ENCODE measurements at regions not wholly inside any gene's neighbourhood (a gene's known extent, or its start where the extent isn't known, plus 50 kb on each side); places are given as distances from the start of the nearest gene placed in this dataset.

- Histone ChIP-seq H3K4me1 (ENCODE audit: control insufficient read depth in 1 of 2, insufficient read depth in 2 of 2, low read length in 2 of 2) (no peaks in the 10 kb centered on the region), H3K4me3 (ENCODE audit: low read depth in 1 of 2, low read length in 2 of 2) (no peak overlapping the region), H3K36me3 (ENCODE audit: control insufficient read depth in 1 of 2, insufficient read depth in 2 of 2, low read length in 2 of 2) (no peaks in the 10 kb centered on the region), H3K27ac (ENCODE audit: low read length) (no peak overlapping the region), H3K9me3 (ENCODE audit: control insufficient read depth in 1 of 2, low read length in 2 of 2) (no peaks in the 10 kb centered on the region), H3K27me3 (ENCODE audit: low read depth, low read length) (no peaks in the 10 kb centered on the region)
Measured at GRCh38 chr3:150300388-150300787, 107.7 kb upstream of the TSC22D2 start.

GRCh38 chr3:150299201-150299600 is 108.9 kb upstream of the TSC22D2 start:
- no peak overlapping the region for H3K4me3 ChIP-seq (ENCODE audit: low read depth in 1 of 2, low read length in 2 of 2)
- H3K9me3 ChIP-seq (ENCODE audit: control insufficient read depth in 1 of 2, low read length in 2 of 2): no peaks in the 10 kb centered on the region
- H3K36me3 ChIP-seq (ENCODE audit: control insufficient read depth in 1 of 2, insufficient read depth in 2 of 2, low read length in 2 of 2): no peaks in the 10 kb centered on the region
- no peak overlapping the region for H3K27ac ChIP-seq (ENCODE audit: low read length)
- H3K4me1 ChIP-seq (ENCODE audit: control insufficient read depth in 1 of 2, insufficient read depth in 2 of 2, low read length in 2 of 2): no peaks in the 10 kb centered on the region
- H3K27me3 ChIP-seq (ENCODE audit: low read depth, low read length): no peaks in the 10 kb centered on the region

GRCh38 chr3:150296966-150297365 is 111.1 kb upstream of the TSC22D2 start:
- no peaks in the 10 kb centered on the region for H3K4me1 ChIP-seq (ENCODE audit: control insufficient read depth in 1 of 2, insufficient read depth in 2 of 2, low read length in 2 of 2)
- no peak overlapping the region for H3K4me3 ChIP-seq (ENCODE audit: low read depth in 1 of 2, low read length in 2 of 2)
- H3K27ac ChIP-seq (ENCODE audit: low read length): no peak overlapping the region
- no peaks in the 10 kb centered on the region for H3K36me3 ChIP-seq (ENCODE audit: control insufficient read depth in 1 of 2, insufficient read depth in 2 of 2, low read length in 2 of 2)
- no peaks in the 10 kb centered on the region for H3K9me3 ChIP-seq (ENCODE audit: control insufficient read depth in 1 of 2, low read length in 2 of 2)
- no peaks in the 10 kb centered on the region for H3K27me3 ChIP-seq (ENCODE audit: low read depth, low read length)

DNA sequence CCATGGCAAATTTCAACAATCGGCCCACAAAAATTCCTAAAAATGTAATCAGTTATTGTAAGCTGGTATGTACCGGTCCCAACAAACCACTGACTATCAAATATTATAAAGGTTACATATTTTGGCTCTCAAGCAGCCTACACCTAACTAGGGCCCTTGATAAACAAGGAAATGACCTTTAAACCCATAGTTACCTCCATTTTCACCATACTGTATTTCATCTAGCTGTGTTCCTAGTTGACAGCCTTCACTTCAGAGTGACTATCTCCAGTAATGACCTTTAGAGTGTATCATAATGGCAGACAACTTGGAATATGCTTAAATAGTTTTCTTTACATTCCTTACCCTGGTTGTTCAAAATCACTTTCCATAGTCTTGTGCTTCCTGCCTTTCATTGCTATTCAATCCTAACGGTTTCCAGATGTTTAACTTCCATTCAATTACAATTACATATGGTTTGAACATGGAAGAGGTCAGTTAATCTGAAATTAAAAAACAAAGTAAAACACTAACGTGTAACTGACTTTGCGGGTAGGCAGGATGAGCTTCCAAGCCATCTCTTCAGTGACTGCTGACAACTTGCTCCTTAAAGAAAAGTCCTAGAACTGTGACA is 111.9 kb upstream of the TSC22D2 start:
- no peaks in the 10 kb centered on the region for H3K36me3 ChIP-seq (ENCODE audit: control insufficient read depth in 1 of 2, insufficient read depth in 2 of 2, low read length in 2 of 2)
- no peaks in the 10 kb centered on the region for H3K9me3 ChIP-seq (ENCODE audit: control insufficient read depth in 1 of 2, low read length in 2 of 2)
- no peak overlapping the region for H3K27ac ChIP-seq (ENCODE audit: low read length)
- no peak overlapping the region for H3K4me3 ChIP-seq (ENCODE audit: low read depth in 1 of 2, low read length in 2 of 2)
- H3K4me1 ChIP-seq (ENCODE audit: control insufficient read depth in 1 of 2, insufficient read depth in 2 of 2, low read length in 2 of 2): no peaks in the 10 kb centered on the region
- H3K27me3 ChIP-seq (ENCODE audit: low read depth, low read length): no peaks in the 10 kb centered on the region

DNA sequence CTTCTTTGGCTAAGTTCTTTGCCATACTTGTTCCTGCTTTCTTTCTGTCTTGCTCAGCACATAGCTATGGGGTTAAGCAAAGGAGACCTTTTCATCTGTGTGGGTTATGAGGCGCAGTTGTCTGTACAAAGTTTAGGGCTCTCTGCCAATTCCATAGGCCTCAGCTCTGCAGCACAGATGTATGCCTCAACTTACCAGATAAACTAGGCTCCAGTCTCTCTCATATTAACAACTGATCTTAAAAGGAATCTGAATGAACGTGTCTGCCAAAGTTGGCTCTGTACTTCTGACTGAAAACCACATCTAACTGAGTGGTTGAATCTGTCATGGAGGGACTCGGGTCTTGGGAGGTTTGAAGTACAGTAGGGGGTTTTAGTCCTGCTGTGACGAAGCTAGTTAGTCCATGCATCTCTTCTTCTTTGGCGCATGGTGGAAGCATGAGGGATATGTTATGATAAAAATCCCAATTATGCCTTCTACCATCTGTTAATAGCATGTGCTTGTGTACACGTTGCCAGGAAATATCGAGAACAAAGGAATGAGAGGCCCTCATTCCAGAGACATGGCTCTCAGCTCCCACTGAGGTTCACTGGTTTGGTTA is 114.6 kb upstream of the TSC22D2 start:
- Histone ChIP-seq H3K9me3 (ENCODE audit: control insufficient read depth in 1 of 2, low read length in 2 of 2) (no peaks in the 10 kb centered on the region), H3K4me3 (ENCODE audit: low read depth in 1 of 2, low read length in 2 of 2) (no peak overlapping the region), H3K27me3 (ENCODE audit: low read depth, low read length) (no peaks in the 10 kb centered on the region), H3K4me1 (ENCODE audit: control insufficient read depth in 1 of 2, insufficient read depth in 2 of 2, low read length in 2 of 2) (no peaks in the 10 kb centered on the region), H3K36me3 (ENCODE audit: control insufficient read depth in 1 of 2, insufficient read depth in 2 of 2, low read length in 2 of 2) (no peaks in the 10 kb centered on the region), H3K27ac (ENCODE audit: low read length) (no peak overlapping the region)

- no peaks in the 10 kb centered on the region for H3K27me3 ChIP-seq (ENCODE audit: low read depth, low read length)
- H3K27ac ChIP-seq (ENCODE audit: low read length): no peak overlapping the region
- H3K9me3 ChIP-seq (ENCODE audit: control insufficient read depth in 1 of 2, low read length in 2 of 2): no peaks in the 10 kb centered on the region
- no peaks in the 10 kb centered on the region for H3K36me3 ChIP-seq (ENCODE audit: control insufficient read depth in 1 of 2, insufficient read depth in 2 of 2, low read length in 2 of 2)
- H3K4me1 ChIP-seq (ENCODE audit: control insufficient read depth in 1 of 2, insufficient read depth in 2 of 2, low read length in 2 of 2): no peaks in the 10 kb centered on the region
- no peak overlapping the region for H3K4me3 ChIP-seq (ENCODE audit: low read depth in 1 of 2, low read length in 2 of 2)
Measured at GRCh38 chr3:150292891-150293290, 115.2 kb upstream of the TSC22D2 start.

GRCh38 chr3:150291515-150291914 is 116.6 kb upstream of the TSC22D2 start:
- no peak overlapping the region for H3K4me3 ChIP-seq (ENCODE audit: low read depth in 1 of 2, low read length in 2 of 2)
- no peaks in the 10 kb centered on the region for H3K9me3 ChIP-seq (ENCODE audit: control insufficient read depth in 1 of 2, low read length in 2 of 2)
- H3K4me1 ChIP-seq (ENCODE audit: control insufficient read depth in 1 of 2, insufficient read depth in 2 of 2, low read length in 2 of 2): no peaks in the 10 kb centered on the region
- no peaks in the 10 kb centered on the region for H3K36me3 ChIP-seq (ENCODE audit: control insufficient read depth in 1 of 2, insufficient read depth in 2 of 2, low read length in 2 of 2)
- H3K27me3 ChIP-seq (ENCODE audit: low read depth, low read length): no peaks in the 10 kb centered on the region
- no peak overlapping the region for H3K27ac ChIP-seq (ENCODE audit: low read length)

GRCh38 chr3:150286390-150287147 is 121.5 kb upstream of the TSC22D2 start:
- H3K27me3 ChIP-seq (ENCODE audit: low read depth, low read length): no peaks in the 10 kb centered on the region
- no peak overlapping the region for H3K4me3 ChIP-seq (ENCODE audit: low read depth in 1 of 2, low read length in 2 of 2)
- no peaks in the 10 kb centered on the region for H3K4me1 ChIP-seq (ENCODE audit: control insufficient read depth in 1 of 2, insufficient read depth in 2 of 2, low read length in 2 of 2)
- H3K9me3 ChIP-seq (ENCODE audit: control insufficient read depth in 1 of 2, low read length in 2 of 2): no peaks in the 10 kb centered on the region
- H3K36me3 ChIP-seq (ENCODE audit: control insufficient read depth in 1 of 2, insufficient read depth in 2 of 2, low read length in 2 of 2): no peaks in the 10 kb centered on the region
- no peak overlapping the region for H3K27ac ChIP-seq (ENCODE audit: low read length)

DNA sequence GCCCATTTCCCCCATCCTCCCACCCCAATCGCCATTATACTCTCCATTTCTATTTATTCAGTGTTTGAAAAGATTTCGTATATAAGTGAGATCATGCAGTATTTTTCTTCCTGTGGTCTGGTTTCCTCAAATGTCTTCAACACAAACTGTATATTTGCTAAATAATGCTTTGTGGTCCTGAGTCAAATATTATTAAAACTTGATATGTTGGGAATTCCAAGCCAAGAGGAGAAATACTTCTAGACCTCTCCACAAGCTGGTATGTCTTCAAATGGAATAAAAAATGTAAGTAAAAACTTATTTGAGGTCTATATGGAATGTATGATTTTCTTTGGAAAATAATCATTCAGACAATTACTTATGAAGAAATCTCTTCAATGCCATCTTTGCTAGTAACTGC is 122.5 kb upstream of the TSC22D2 start:
- no peak overlapping the region for H3K27ac ChIP-seq (ENCODE audit: low read length)
- no peaks in the 10 kb centered on the region for H3K4me1 ChIP-seq (ENCODE audit: control insufficient read depth in 1 of 2, insufficient read depth in 2 of 2, low read length in 2 of 2)
- H3K27me3 ChIP-seq (ENCODE audit: low read depth, low read length): no peaks in the 10 kb centered on the region
- H3K9me3 ChIP-seq (ENCODE audit: control insufficient read depth in 1 of 2, low read length in 2 of 2): no peaks in the 10 kb centered on the region
- H3K4me3 ChIP-seq (ENCODE audit: low read depth in 1 of 2, low read length in 2 of 2): no peak overlapping the region
- no peaks in the 10 kb centered on the region for H3K36me3 ChIP-seq (ENCODE audit: control insufficient read depth in 1 of 2, insufficient read depth in 2 of 2, low read length in 2 of 2)

GRCh38 chr3:150278843-150279381 is 129.2 kb upstream of the TSC22D2 start:
- Histone ChIP-seq H3K4me3 (ENCODE audit: low read depth in 1 of 2, low read length in 2 of 2) (no peak overlapping the region), H3K9me3 (ENCODE audit: control insufficient read depth in 1 of 2, low read length in 2 of 2) (no peaks in the 10 kb centered on the region), H3K27me3 (ENCODE audit: low read depth, low read length) (no peaks in the 10 kb centered on the region), H3K36me3 (ENCODE audit: control insufficient read depth in 1 of 2, insufficient read depth in 2 of 2, low read length in 2 of 2) (no peaks in the 10 kb centered on the region), H3K27ac (ENCODE audit: low read length) (peak overlapping the region; percentile 73), H3K4me1 (ENCODE audit: control insufficient read depth in 1 of 2, insufficient read depth in 2 of 2, low read length in 2 of 2) (peaks cover 0 to 6% of the 10 kb centered on the region in 2 donors)

- H3K36me3 ChIP-seq (ENCODE audit: control insufficient read depth in 1 of 2, insufficient read depth in 2 of 2, low read length in 2 of 2): no peaks in the 10 kb centered on the region
- H3K27me3 ChIP-seq (ENCODE audit: low read depth, low read length): no peaks in the 10 kb centered on the region
- peaks cover 0 to 6% of the 10 kb centered on the region in 2 donors for H3K4me1 ChIP-seq (ENCODE audit: control insufficient read depth in 1 of 2, insufficient read depth in 2 of 2, low read length in 2 of 2)
- no peaks in the 10 kb centered on the region for H3K9me3 ChIP-seq (ENCODE audit: control insufficient read depth in 1 of 2, low read length in 2 of 2)
- H3K27ac ChIP-seq (ENCODE audit: low read length): no peak overlapping the region
- no peak overlapping the region for H3K4me3 ChIP-seq (ENCODE audit: low read depth in 1 of 2, low read length in 2 of 2)
Measured at GRCh38 chr3:150278195-150278594, 129.9 kb upstream of the TSC22D2 start.

All from muscle layer of duodenum (tissue), 2 donors.